Progenitor cell of endocrine pancreas (in vitro differentiated cells): ENCODE measurements at regions not wholly inside any gene's neighbourhood (a gene's known extent, or its start where the extent isn't known, plus 50 kb on each side); places are given as distances from the start of the nearest gene placed in this dataset.

Experiments
- DNase-seq: peaks from one replicate; pipeline ENCODE4 v3.0.0; 2021; ENCODE audit warnings: low spot score; ENCODE audit not compliant: unreplicated experiment
- H3K27ac Mint-ChIP-seq: 2 replicates; pipeline ENCODE4 v1.8.0; 2021; ENCODE audit warnings: mild to moderate bottlenecking, moderate library complexity, mixed read lengths
- H3K27me3 Mint-ChIP-seq: 2 replicates; pipeline ENCODE4 v1.8.0; 2021; ENCODE audit warnings: mixed read lengths
- H3K36me3 Mint-ChIP-seq: 2 replicates; pipeline ENCODE4 v1.8.0; 2022; ENCODE audit warnings: mixed read lengths; ENCODE audit not compliant: insufficient read depth
- H3K4me1 Mint-ChIP-seq: 2 replicates; pipeline ENCODE4 v1.8.0; 2021; ENCODE audit warnings: low read depth, mixed read lengths
- H3K4me3 Mint-ChIP-seq: 2 replicates; pipeline ENCODE4 v1.8.0; 2021; ENCODE audit warnings: low read depth, mild to moderate bottlenecking, moderate library complexity, mixed read lengths
- H3K9me3 Mint-ChIP-seq: 2 replicates; pipeline ENCODE4 v1.8.0; 2021; ENCODE audit warnings: low read depth, mixed read lengths
- CTCF ChIP-seq: fragments of 200-600 bp; sonication (generic); IDR thresholded peaks from one replicate; pipeline ENCODE4 v1.5.0; 2021; ENCODE audit warnings: antibody characterized with exemption, mild to moderate bottlenecking; ENCODE audit not compliant: unreplicated experiment

- Mint-ChIP-seq H3K4me1 (peaks cover 52% of the 10 kb centered on the region), H3K27me3 (no peaks in the 10 kb centered on the region), H3K27ac (peak overlapping the region; percentile 72), H3K9me3 (no peaks in the 10 kb centered on the region), H3K4me3 (no peak overlapping the region), H3K36me3 (no peaks in the 10 kb centered on the region)
- no peak for TF ChIP-seq CTCF
- no peak for DNase-seq
These were observed 142.6 kb downstream of the AASDH start for GRCh38 chr4:56244681-56245080.

GRCh38 chr4:56243107-56243506 is 144.2 kb downstream of the AASDH start:
- no peak for TF ChIP-seq CTCF
- Mint-ChIP-seq H3K27ac (peak overlapping the region; percentile 42), H3K9me3 (no peaks in the 10 kb centered on the region), H3K4me3 (no peak overlapping the region), H3K36me3 (no peaks in the 10 kb centered on the region), H3K4me1 (peaks cover 52% of the 10 kb centered on the region), H3K27me3 (no peaks in the 10 kb centered on the region)
- DNase-seq = no peak

GRCh38 chr4:56241500-56241899 is 145.8 kb downstream of the AASDH start:
- Mint-ChIP-seq H3K36me3 (no peaks in the 10 kb centered on the region), H3K4me3 (peak overlapping the region; percentile 12), H3K27me3 (no peaks in the 10 kb centered on the region), H3K4me1 (peaks cover 49% of the 10 kb centered on the region), H3K9me3 (no peaks in the 10 kb centered on the region), H3K27ac (peak overlapping the region; percentile 53)
- DNase-seq = no peak
- TF ChIP-seq CTCF = no peak

GRCh38 chr4:56240554-56241174 is 146.6 kb downstream of the AASDH start:
- Mint-ChIP-seq H3K4me3 (peak overlapping the region; percentile 12), H3K4me1 (peaks cover 47% of the 10 kb centered on the region), H3K27ac (peak overlapping the region; percentile 24), H3K36me3 (peaks cover 2% of the 10 kb centered on the region), H3K27me3 (no peaks in the 10 kb centered on the region), H3K9me3 (no peaks in the 10 kb centered on the region)
- no peak for TF ChIP-seq CTCF
- DNase-seq = no peak

- no peak overlapping the region for H3K4me3 Mint-ChIP-seq
- TF ChIP-seq CTCF = no peak
- no peak for DNase-seq
These were observed 149.0 kb downstream of the AASDH start for GRCh38 chr4:56238251-56238650.

More at GRCh38 chr4:56238251-56238650, 149.0 kb downstream of the AASDH start:
- Mint-ChIP-seq H3K27me3 (no peaks in the 10 kb centered on the region), H3K9me3 (no peaks in the 10 kb centered on the region), H3K36me3 (peaks cover 4% of the 10 kb centered on the region), H3K27ac (no peak overlapping the region), H3K4me1 (peaks cover 44% of the 10 kb centered on the region)
